K562 (cell line): ENCODE measurements at regions not wholly inside any gene's neighbourhood (a gene's known extent, or its start where the extent isn't known, plus 50 kb on each side); places are given as distances from the start of the nearest gene placed in this dataset.

ENCODE experiments used
- ATF4 ChIP-seq: fragments of 450-650 bp; formaldehyde crosslinking; IDR thresholded peaks from 2 replicates; pipeline ENCODE4 v1.4.0; 2022; ENCODE audit warnings: mild to moderate bottlenecking, moderate library complexity
- CBX1 ChIP-seq: sonication (generic); IDR thresholded peaks from 2 replicates; pipeline ENCODE4 v1.6.1; 2016; ENCODE audit warnings: antibody characterized with exemption, low read depth, mild to moderate bottlenecking
- CBX3 ChIP-seq, 2 experiments: IDR thresholded peaks; 1 replicate in 1 of 2; 2 replicates in 1 of 2; pipeline ENCODE4 v1.6.1; 2012; ENCODE audit warnings: inconsistent platforms in 2 of 2, low read length in 2 of 2, borderline replicate concordance in 1 of 2, control low read depth in 1 of 2
- EGR1 ChIP-seq: fragments of 450-650 bp; conservative IDR thresholded peaks from 2 replicates; pipeline ENCODE4 v1.6.1; 2017; ENCODE audit warnings: mild to moderate bottlenecking
- FOSL1 ChIP-seq: fragments of 200-800 bp; sonication (Bioruptor generic); conservative IDR thresholded peaks from 2 replicates; pipeline ENCODE4 v1.6.1; 2016; ENCODE audit warnings: missing genetic modification characterization, missing compliant biosample characterization
- POLR2AphosphoS5 ChIP-seq: IDR thresholded peaks from 2 replicates; pipeline ENCODE4 v1.6.1; 2011; ENCODE audit warnings: mild to moderate bottlenecking, low read depth, low read length, moderate library complexity; ENCODE audit not compliant: control insufficient read depth, insufficient read depth
- RBM22 ChIP-seq: fragments of 200-400 bp; formaldehyde crosslinking; IDR thresholded peaks from 2 replicates; pipeline ENCODE4 v1.6.1; 2018; ENCODE audit warnings: low read length, low read depth; ENCODE audit not compliant: poor library complexity, severe bottlenecking
- RFX5 ChIP-seq: IDR thresholded peaks from 2 replicates; pipeline ENCODE4 v1.6.1; 2011; ENCODE audit warnings: low read depth, mild to moderate bottlenecking, improper control_type of control experiment, low read length
- TEAD1 ChIP-seq, 2 experiments: fragments of 450-650 bp in 1 of 2; sonication (generic) in 1 of 2; formaldehyde crosslinking; IDR thresholded peaks; 2 replicates each; pipeline versions ENCODE4 v1.4.0 to v1.8.0; 2020 to 2022; ENCODE audit warnings: mild to moderate bottlenecking in 2 of 2, missing genetic modification reagents in 1 of 2
- ZNF277 ChIP-seq: fragments of 250-450 bp; sonication (Bioruptor Pico); IDR thresholded peaks from 2 replicates; pipeline ENCODE4 v1.8.0; 2022; ENCODE audit warnings: inconsistent platforms, mild to moderate bottlenecking, moderate library complexity, borderline replicate concordance
- TF ChIP-seq, protein P1 (sequence below), 3 experiments: IDR thresholded peaks in 2 of 3; conservative IDR thresholded peaks in 1 of 3; 2 replicates each; pipeline ENCODE4 v1.5.1; 2011 to 2012; ENCODE audit warnings: low read length in 3 of 3, mild to moderate bottlenecking in 3 of 3, control low read depth in 2 of 3, improper control_type of control experiment in 1 of 3, inconsistent platforms in 1 of 3, low read depth in 1 of 3, mixed read lengths in 1 of 3, moderate library complexity in 1 of 3; ENCODE audit not compliant: insufficient read depth in 2 of 3
- TF ChIP-seq, protein P2 (sequence below): fragments of 250-450 bp; sonication (Bioruptor Pico); IDR thresholded peaks from 2 replicates; pipeline ENCODE4 v1.6.1; 2021; ENCODE audit warnings: mild to moderate bottlenecking

GRCh38 chr7:121555558-121555957 lies 159.4 kb upstream of the FAM3C start:
- TF ChIP-seq, protein P1, sequence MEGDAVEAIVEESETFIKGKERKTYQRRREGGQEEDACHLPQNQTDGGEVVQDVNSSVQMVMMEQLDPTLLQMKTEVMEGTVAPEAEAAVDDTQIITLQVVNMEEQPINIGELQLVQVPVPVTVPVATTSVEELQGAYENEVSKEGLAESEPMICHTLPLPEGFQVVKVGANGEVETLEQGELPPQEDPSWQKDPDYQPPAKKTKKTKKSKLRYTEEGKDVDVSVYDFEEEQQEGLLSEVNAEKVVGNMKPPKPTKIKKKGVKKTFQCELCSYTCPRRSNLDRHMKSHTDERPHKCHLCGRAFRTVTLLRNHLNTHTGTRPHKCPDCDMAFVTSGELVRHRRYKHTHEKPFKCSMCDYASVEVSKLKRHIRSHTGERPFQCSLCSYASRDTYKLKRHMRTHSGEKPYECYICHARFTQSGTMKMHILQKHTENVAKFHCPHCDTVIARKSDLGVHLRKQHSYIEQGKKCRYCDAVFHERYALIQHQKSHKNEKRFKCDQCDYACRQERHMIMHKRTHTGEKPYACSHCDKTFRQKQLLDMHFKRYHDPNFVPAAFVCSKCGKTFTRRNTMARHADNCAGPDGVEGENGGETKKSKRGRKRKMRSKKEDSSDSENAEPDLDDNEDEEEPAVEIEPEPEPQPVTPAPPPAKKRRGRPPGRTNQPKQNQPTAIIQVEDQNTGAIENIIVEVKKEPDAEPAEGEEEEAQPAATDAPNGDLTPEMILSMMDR (IDR thresholded peaks at IDR 0.05 in 2 of 3, conservative IDR thresholded peaks at IDR 0.05 in 1 of 3; ENCODE audit: insufficient read depth in 2 of 3, low read depth in 1 of 3, low read length in 3 of 3) = no peak
- TF ChIP-seq FOSL1 (tag) (no peak), RBM22 (no peak), EGR1 (no peak), RFX5 (no peak), TEAD1 (CRISPR knock-in tag; IDR thresholded peaks at IDR 0.05) (no peak), ATF4 (CRISPR knock-in tag) (no peak), ZNF277 (CRISPR knock-in tag) (no peak), POLR2AphosphoS5 (no peak), CBX3 (IDR thresholded peaks at IDR 0.05; ENCODE audit: borderline replicate concordance in 1 of 2, low read length in 2 of 2) (no peak), CBX1 (no peak)
- TF ChIP-seq, protein P2, sequence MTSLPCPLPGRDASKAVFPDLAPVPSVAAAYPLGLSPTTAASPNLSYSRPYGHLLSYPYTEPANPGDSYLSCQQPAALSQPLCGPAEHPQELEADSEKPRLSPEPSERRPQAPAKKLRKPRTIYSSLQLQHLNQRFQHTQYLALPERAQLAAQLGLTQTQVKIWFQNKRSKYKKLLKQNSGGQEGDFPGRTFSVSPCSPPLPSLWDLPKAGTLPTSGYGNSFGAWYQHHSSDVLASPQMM (CRISPR knock-in tag) = no peak
